ENCODE measurements at regions not wholly inside any gene's neighbourhood (a gene's known extent, or its start where the extent isn't known, plus 50 kb on each side); places are given as distances from the start of the nearest gene placed in this dataset.

DNA sequence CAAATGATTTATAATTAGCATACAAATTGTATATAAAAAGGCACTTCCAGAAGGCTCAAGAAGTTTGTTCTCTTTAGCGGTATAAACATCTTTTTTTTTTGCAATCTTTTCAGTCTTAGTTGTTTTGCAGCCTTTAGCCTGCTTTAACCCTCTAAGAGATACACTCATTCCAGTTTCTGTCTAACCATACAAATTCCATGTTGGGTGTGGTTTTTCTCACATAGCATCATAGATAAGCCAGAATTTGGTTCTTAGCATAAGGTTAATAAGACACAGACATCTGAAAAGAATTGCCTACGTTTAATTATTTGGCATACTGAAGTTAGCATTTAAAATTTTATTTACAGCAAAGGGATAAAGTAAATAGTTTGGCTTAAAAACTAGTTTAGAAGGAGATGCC is 92.5 kb upstream of the NPVF start:
- ChIA-PET CTCF (no interaction called here), POLR2A (no interaction called here)
- no peaks in the 10 kb centered on the region for H3K4me1 Mint-ChIP-seq
- H3K9me3 Mint-ChIP-seq (ENCODE audit: insufficient read depth): no peaks in the 10 kb centered on the region
- no peak overlapping the region for H3K4me3 ChIP-seq (ENCODE audit: control extremely low read depth in 1 of 5, extremely low read depth in 1 of 5, insufficient read depth in 1 of 5, low read depth in 2 of 5, low read length in 4 of 5)
- H3K79me2 ChIP-seq (ENCODE audit: control insufficient read depth, insufficient read depth, low read length): no peaks in the 10 kb centered on the region
- H3K27me3 Mint-ChIP-seq: peaks cover 36% of the 10 kb centered on the region
- no peak overlapping the region for H3K4me2 ChIP-seq (replicated peaks; ENCODE audit: low read depth, low read length, poor library complexity, severe bottlenecking)
- H4K20me1 ChIP-seq (ENCODE audit: control insufficient read depth, insufficient read depth, low read length, poor library complexity, severe bottlenecking): no peaks in the 10 kb centered on the region
- H3K36me3 ChIP-seq (replicated peaks in 1 of 2; ENCODE audit: control extremely low read depth in 1 of 2, control insufficient read depth in 1 of 2, extremely low read depth in 1 of 2, insufficient read depth in 2 of 2, low read length in 1 of 2): no peaks in the 10 kb centered on the region
- H3K27ac Mint-ChIP-seq: no peak overlapping the region
- no CpG with 5 or more reads among the region's 2 CpGs for WGBS (ENCODE audit: insufficient coverage)
- intact Hi-C loops (cut with micrococcal nuclease): no loop called here
- no peak for TF ChIP-seq CTCF (IDR thresholded peaks at IDR 0.05)
- TF ChIP-seq EZH2 (IDR thresholded peaks at IDR 0.05; ENCODE audit: borderline replicate concordance, insufficient read depth, low read depth, low read length, poor library complexity, severe bottlenecking): no peak
- H3K9me3 ChIP-seq (ENCODE audit: control extremely low read depth in 1 of 3, control insufficient read depth in 2 of 3, insufficient read depth in 1 of 3, low read length in 2 of 3): no peaks in the 10 kb centered on the region
- no peaks in the 10 kb centered on the region for H3K4me1 ChIP-seq (ENCODE audit: control insufficient read depth in 2 of 2, insufficient read depth in 2 of 2, low read length in 2 of 2)
- no peak for ATAC-seq (ENCODE audit: low read depth)
- no peak for DNase-seq
- H3K9ac ChIP-seq (ENCODE audit: low read length): no peak overlapping the region
- H3K27me3 ChIP-seq (replicated peaks in 1 of 4; ENCODE audit: control extremely low read depth in 1 of 4, control insufficient read depth in 3 of 4, insufficient read depth in 4 of 4, low read length in 3 of 4): peaks cover 0 to 9% (median 2%) of the 10 kb centered on the region in 4 experiments
- no peak overlapping the region for H3K27ac ChIP-seq (ENCODE audit: low read length in 2 of 2)
- no peak overlapping the region for H2AFZ ChIP-seq (ENCODE audit: insufficient read depth, low read depth, low read length, poor library complexity, severe bottlenecking)
- H3K4me3 Mint-ChIP-seq: no peak overlapping the region

DNA sequence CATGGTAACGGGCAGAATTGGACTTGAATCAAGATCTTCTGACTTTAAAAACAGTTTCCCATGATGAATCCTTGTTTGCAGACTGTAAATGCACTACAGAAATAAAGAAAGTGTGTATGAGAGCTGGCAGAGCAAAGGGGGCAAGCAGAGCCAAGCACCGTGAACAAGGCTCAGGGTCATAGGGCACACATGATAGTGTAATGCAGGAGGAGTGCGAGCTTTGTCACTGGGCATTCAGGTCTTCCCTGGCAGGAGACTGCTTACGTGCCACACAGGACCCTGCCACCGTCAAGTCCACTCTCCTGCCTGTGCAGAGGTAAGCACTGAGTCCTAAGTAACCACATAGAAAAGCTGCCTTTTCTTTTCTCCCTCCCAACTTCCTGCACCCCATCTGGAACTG is 93.1 kb upstream of the NPVF start:
- Histone ChIP-seq H3K4me3 (ENCODE audit: control extremely low read depth in 1 of 5, extremely low read depth in 1 of 5, insufficient read depth in 1 of 5, low read depth in 2 of 5, low read length in 4 of 5) (no peak overlapping the region), H3K79me2 (ENCODE audit: control insufficient read depth, insufficient read depth, low read length) (no peaks in the 10 kb centered on the region), H3K4me2 (replicated peaks; ENCODE audit: low read depth, low read length, poor library complexity, severe bottlenecking) (no peak overlapping the region), H4K20me1 (ENCODE audit: control insufficient read depth, insufficient read depth, low read length, poor library complexity, severe bottlenecking) (no peaks in the 10 kb centered on the region), H3K36me3 (replicated peaks in 1 of 2; ENCODE audit: control extremely low read depth in 1 of 2, control insufficient read depth in 1 of 2, extremely low read depth in 1 of 2, insufficient read depth in 2 of 2, low read length in 1 of 2) (no peaks in the 10 kb centered on the region), H3K27me3 (replicated peaks in 1 of 4; ENCODE audit: control extremely low read depth in 1 of 4, control insufficient read depth in 3 of 4, insufficient read depth in 4 of 4, low read length in 3 of 4) (peaks cover 0 to 9% (median 2%) of the 10 kb centered on the region in 4 experiments), H3K4me1 (ENCODE audit: control insufficient read depth in 2 of 2, insufficient read depth in 2 of 2, low read length in 2 of 2) (no peaks in the 10 kb centered on the region), H3K27ac (ENCODE audit: low read length in 2 of 2) (no peak overlapping the region), H2AFZ (ENCODE audit: insufficient read depth, low read depth, low read length, poor library complexity, severe bottlenecking) (no peak overlapping the region), H3K9ac (ENCODE audit: low read length) (no peak overlapping the region), H3K9me3 (ENCODE audit: control extremely low read depth in 1 of 3, control insufficient read depth in 2 of 3, insufficient read depth in 1 of 3, low read length in 2 of 3) (no peaks in the 10 kb centered on the region)
- ATAC-seq (ENCODE audit: low read depth) (no peak), DNase-seq (no peak)
- no peak overlapping the region for H3K4me3 Mint-ChIP-seq
- 89% methylated on average over 3 of the region's 5 CpGs for WGBS (ENCODE audit: insufficient coverage)
- POLR2A ChIA-PET: no interaction called here
- CTCF ChIA-PET: no interaction called here
- H3K27ac Mint-ChIP-seq: no peak overlapping the region
- intact Hi-C loops (cut with micrococcal nuclease): no loop called here
- H3K4me1 Mint-ChIP-seq: no peaks in the 10 kb centered on the region
- no peaks in the 10 kb centered on the region for H3K9me3 Mint-ChIP-seq (ENCODE audit: insufficient read depth)
- TF ChIP-seq CTCF (IDR thresholded peaks at IDR 0.05): no peak
- no peak for TF ChIP-seq EZH2 (IDR thresholded peaks at IDR 0.05; ENCODE audit: borderline replicate concordance, insufficient read depth, low read depth, low read length, poor library complexity, severe bottlenecking)
- peaks cover 36% of the 10 kb centered on the region for H3K27me3 Mint-ChIP-seq
